ENCODE measurements at regions not wholly inside any gene's neighbourhood (a gene's known extent, or its start where the extent isn't known, plus 50 kb on each side); places are given as distances from the start of the nearest gene placed in this dataset.

- TF ChIP-seq TCF3 (IDR thresholded peaks at IDR 0.05; ENCODE audit: borderline replicate concordance, insufficient read depth, low read depth, low read length), result no peak
- TF ChIP-seq NR2C1 (IDR thresholded peaks at IDR 0.05), result no peak
- no peak for TF ChIP-seq HDAC2 (IDR thresholded peaks at IDR 0.05)
Observed at GRCh38 chr16:62939687-62940086, 903.4 kb upstream of the CDH8 start (continued).

DNA sequence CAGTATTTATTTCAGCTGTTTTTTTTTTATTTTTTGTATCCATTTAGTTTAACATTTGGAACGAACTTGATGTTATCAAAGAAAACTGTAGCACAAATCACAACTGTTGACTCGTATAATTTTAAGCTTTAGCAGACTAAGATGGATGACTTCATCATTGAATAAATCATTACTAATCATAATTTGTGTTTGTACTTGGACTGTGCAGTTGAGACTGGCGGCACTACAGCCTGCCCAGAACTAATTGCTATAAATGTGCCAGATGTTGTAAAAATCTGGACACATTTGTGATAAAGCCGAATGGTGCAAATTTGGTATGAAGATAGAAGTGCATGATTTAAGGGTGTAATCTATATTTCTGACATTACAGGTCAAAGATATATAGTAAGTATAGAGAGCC lies 897.7 kb upstream of the CDH8 start:
- POLR2A ChIA-PET, result no interaction called here
- H3K4me3 ChIP-seq, result no peak overlapping the region
- TF ChIP-seq ZNF207 (IDR thresholded peaks at IDR 0.05; ENCODE audit: borderline replicate concordance) (no peak), BACH1 (IDR thresholded peaks at IDR 0.05; ENCODE audit: borderline replicate concordance) (no peak), ZZZ3 (IDR thresholded peaks at IDR 0.05; ENCODE audit: control insufficient read depth, insufficient read length, low read depth) (no peak), SUPT20H (IDR thresholded peaks at IDR 0.05; ENCODE audit: borderline replicate concordance, control insufficient read depth, low read depth, low read length) (no peak), ZNF592 (IDR thresholded peaks at IDR 0.05) (no peak), RB1 (IDR thresholded peaks at IDR 0.05; ENCODE audit: borderline replicate concordance) (no peak), ASH2L (IDR thresholded peaks at IDR 0.05; ENCODE audit: borderline replicate concordance, low read depth) (no peak)
- TF ChIP-seq, protein P1, sequence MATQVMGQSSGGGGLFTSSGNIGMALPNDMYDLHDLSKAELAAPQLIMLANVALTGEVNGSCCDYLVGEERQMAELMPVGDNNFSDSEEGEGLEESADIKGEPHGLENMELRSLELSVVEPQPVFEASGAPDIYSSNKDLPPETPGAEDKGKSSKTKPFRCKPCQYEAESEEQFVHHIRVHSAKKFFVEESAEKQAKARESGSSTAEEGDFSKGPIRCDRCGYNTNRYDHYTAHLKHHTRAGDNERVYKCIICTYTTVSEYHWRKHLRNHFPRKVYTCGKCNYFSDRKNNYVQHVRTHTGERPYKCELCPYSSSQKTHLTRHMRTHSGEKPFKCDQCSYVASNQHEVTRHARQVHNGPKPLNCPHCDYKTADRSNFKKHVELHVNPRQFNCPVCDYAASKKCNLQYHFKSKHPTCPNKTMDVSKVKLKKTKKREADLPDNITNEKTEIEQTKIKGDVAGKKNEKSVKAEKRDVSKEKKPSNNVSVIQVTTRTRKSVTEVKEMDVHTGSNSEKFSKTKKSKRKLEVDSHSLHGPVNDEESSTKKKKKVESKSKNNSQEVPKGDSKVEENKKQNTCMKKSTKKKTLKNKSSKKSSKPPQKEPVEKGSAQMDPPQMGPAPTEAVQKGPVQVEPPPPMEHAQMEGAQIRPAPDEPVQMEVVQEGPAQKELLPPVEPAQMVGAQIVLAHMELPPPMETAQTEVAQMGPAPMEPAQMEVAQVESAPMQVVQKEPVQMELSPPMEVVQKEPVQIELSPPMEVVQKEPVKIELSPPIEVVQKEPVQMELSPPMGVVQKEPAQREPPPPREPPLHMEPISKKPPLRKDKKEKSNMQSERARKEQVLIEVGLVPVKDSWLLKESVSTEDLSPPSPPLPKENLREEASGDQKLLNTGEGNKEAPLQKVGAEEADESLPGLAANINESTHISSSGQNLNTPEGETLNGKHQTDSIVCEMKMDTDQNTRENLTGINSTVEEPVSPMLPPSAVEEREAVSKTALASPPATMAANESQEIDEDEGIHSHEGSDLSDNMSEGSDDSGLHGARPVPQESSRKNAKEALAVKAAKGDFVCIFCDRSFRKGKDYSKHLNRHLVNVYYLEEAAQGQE (IDR thresholded peaks at IDR 0.05; ENCODE audit: low read depth, low read length), result no peak
- H3K4me2 ChIP-seq (ENCODE audit: control insufficient read depth, insufficient read depth), result no peak overlapping the region
- intact Hi-C loops (cut with micrococcal nuclease; ENCODE audit: unreplicated experiment) (no loop called here), in situ Hi-C loops (cut with MboI) (no loop called here)
- H3K27me3 ChIP-seq (replicated peaks in 1 of 2; ENCODE audit: control insufficient read depth in 2 of 2, insufficient read depth in 2 of 2, low read length in 1 of 2), result no peaks in the 10 kb centered on the region
- no peaks in the 10 kb centered on the region for H3K36me3 ChIP-seq (ENCODE audit: control insufficient read depth in 2 of 2, insufficient read depth in 2 of 2, low read length in 1 of 2)
- RAD21 ChIA-PET (ENCODE audit: unreplicated experiment), result no interaction called here
- H2AFZ ChIP-seq (ENCODE audit: control insufficient read depth, low read depth, low read length), result no peak overlapping the region
- BruUV-seq (replicated peaks), result no TSS peak
- no peak overlapping the region for H3K9ac ChIP-seq (ENCODE audit: control insufficient read depth, insufficient read depth, low read length)
- CTCF ChIA-PET, result no interaction called here
- no peak overlapping the region for H3K27ac ChIP-seq (ENCODE audit: control insufficient read depth, insufficient read depth)
- H3K9me3 ChIP-seq (replicated peaks; ENCODE audit: control insufficient read depth, insufficient read depth, low read length), result no peaks in the 10 kb centered on the region
- SMC1A ChIA-PET (ENCODE audit: uncharacterized antibody, unreplicated experiment), result no interaction called here
- no peaks in the 10 kb centered on the region for H3K79me2 ChIP-seq (ENCODE audit: control insufficient read depth, insufficient read depth, low read length)
- DNase-seq (ENCODE audit: low read depth, low spot score) (no peak), ATAC-seq (no peak), FAIRE-seq (no peak)
- WGBS (ENCODE audit: insufficient coverage, insufficient replicate concordance, low lambda C conversion rate, missing lambda C conversion rate), result 18% methylated on average over 4 of the region's 4 CpGs
- H3K4me1 ChIP-seq (ENCODE audit: control insufficient read depth, insufficient read depth, low read length), result no peaks in the 10 kb centered on the region
- no peaks in the 10 kb centered on the region for H4K20me1 ChIP-seq (ENCODE audit: control insufficient read depth, insufficient read depth)
